GM18907 (cell line): ENCODE measurements at regions not wholly inside any gene's neighbourhood (a gene's known extent, or its start where the extent isn't known, plus 50 kb on each side); places are given as distances from the start of the nearest gene placed in this dataset.
A peak's percentile ranks its signal among the peaks of the same experiment; 100 is the strongest.
"Not testable (repeated sequence)": the region's sequence is repeated elsewhere in the genome, so short reads cannot be mapped to it uniquely, and the experiment has no call there.

ENCODE experiments used
- ATAC-seq: cut with Tn5 transposase; IDR thresholded peaks from one replicate; pipeline ENCODE4 v1.9.1; 2021; ENCODE audit warnings: mild to moderate bottlenecking, moderate library complexity; ENCODE audit not compliant: unreplicated experiment

GRCh38 chr2:131738533-131738932 lies 210.8 kb downstream of the CCDC74A start:
- ATAC-seq, result not testable (repeated sequence)

DNA sequence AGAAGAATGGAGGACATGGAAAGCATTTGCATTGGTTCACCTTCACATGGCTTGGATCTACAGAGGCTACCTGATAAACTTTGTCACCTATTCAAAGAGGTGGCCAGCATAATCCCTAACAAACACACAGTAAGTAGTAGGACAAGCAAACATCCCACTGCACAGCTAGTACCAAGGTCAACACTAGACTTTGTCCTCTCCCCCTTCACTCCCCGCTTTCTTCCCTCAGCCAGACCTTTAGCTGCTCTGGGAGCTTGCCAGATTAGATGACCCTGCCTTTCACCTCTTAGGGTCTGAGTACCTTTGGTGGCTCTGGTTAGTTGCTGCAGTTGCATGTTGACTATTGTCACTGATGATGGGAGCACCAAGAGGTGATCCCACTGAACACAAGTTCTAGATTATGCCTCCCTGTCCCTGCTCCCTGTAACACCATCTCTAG lies 211.3 kb downstream of the CCDC74A start:
- ATAC-seq, result not testable (repeated sequence)

- no peak for ATAC-seq
Measured at GRCh38 chr2:131753640-131754561, 226.2 kb downstream of the CCDC74A start.

GRCh38 chr2:131754929-131755720 lies 227.4 kb downstream of the CCDC74A start:
- no peak for ATAC-seq

DNA sequence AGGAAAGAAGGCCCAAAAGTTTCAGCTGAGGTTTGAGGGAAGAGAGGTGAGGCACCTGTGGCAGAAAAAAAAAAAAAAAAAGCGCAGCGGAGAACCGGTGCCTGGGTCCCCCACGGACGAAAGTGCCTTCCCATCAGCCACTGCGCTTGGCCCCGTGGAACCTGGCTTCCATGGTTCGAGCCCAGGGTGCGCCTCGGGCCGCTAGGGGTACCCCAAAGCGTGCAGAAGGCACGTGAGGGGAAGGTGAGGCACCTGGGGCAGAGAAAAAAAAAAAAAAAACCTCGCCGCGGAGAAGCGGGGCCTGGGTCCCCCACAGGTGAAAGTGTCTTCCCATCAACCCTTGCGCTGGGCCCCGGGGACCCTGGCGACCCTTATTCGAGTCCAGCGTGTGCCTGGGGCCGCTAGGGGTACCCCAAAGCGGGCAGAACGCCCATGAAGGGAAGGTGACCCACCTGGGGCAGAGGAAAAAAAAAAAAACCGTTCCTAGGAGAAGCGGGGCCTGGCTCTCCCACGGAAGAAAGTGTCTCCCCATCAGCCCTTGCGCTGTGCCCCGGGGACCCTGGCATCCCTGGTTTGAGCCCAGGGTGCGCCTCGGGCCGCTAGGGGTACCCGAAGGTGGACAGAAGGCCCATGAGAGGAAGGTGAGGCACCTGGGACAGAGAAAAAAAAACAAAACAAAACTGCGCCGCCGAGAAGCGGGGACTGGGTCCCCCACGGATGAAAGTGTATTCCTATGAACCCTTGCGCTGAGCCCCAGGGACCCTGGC lies 228.6 kb downstream of the CCDC74A start:
- no peak for ATAC-seq

DNA sequence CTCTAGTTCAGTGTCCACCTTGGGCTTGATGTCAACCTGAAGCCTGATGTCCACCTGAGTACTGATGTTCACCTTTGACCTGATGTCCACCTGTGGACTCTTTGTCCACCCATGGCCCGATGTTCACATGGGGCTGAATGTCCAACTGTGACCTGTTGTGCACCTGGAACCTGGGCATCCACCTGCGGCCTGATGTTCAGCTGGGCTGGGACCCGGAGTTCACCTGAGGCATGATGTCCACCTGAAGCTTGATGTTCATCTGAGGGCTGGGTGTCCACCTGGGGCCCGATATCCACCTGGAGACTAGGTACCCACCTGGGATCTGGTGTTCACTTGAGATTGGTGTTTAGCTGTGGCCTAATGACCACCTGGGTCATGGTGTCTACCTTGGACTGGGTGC lies 231.3 kb downstream of the CCDC74A start:
- not testable (repeated sequence) for ATAC-seq

GRCh38 chr2:131774955-131775555 lies 247.4 kb downstream of the CCDC74A start:
- ATAC-seq, result not testable (repeated sequence)

GRCh38 chr2:131775903-131776506 lies 248.3 kb downstream of the CCDC74A start:
- ATAC-seq, result not testable (repeated sequence)

GRCh38 chr2:131780446-131780845 lies 252.8 kb downstream of the CCDC74A start:
- ATAC-seq, result not testable (repeated sequence)

DNA sequence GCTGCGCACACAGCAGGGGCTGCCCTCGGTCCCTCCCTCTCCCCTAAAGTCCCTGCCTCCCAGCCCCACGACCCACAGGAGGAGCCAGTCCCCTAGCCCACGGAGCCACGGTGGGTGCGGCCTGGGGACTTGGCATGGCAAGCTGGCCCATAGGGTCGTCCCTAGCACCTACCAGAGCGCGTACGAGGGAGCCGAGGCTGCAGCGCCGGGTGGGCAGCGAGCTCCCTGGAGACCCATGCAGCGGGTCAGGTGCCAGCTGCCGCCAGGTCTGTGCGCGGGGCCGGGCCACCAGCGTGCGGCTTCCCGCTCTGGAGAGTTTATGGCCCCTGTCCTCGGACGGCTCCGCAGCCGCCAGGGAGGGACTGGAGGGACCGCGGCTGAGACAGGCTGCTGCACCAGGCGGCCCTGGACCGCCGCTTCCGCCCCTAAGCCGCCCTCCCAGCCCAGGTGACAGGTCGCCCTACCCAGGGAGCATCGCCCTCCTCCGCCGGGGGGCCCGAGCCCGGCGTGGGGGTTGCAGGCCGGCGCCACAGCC lies 273.6 kb downstream of the CCDC74A start:
- peak; percentile 11 for ATAC-seq

DNA sequence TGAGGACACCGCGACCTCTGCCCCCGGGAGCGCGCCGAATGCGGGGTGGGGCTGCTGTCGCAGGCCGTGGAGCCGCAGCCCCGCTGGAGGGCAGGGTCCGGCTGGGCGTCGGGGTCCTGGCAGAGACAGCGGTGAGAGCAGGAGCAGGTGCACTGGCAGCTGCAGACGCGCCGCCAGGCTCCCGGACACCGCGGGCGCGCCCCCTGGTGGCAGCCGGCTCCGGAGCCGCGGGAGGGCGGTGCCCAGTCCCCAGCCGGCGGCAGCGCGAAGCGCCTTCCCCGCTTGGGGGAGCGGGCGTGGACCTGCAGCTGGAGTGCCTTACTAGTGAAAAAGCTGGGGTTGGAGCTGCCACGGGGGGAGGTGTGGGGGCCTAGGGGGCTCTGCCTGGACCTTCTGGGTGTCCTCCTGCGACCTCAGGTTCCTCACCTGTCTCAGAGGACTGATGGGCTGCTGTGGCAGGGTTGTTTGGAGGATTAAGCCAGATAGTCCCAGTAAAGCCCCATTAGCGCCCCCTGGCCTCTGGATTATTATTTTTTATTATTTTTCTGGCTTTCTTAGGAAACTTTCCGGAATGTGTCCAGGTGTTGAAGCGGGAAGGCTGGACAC lies 274.2 kb downstream of the CCDC74A start:
- ATAC-seq, result peak; percentile 94

GRCh38 chr2:131802351-131802836 lies 274.7 kb downstream of the CCDC74A start:
- peak; percentile 74 for ATAC-seq

GRCh38 chr2:131803237-131803636 lies 275.5 kb downstream of the CCDC74A start:
- not testable (repeated sequence) for ATAC-seq

DNA sequence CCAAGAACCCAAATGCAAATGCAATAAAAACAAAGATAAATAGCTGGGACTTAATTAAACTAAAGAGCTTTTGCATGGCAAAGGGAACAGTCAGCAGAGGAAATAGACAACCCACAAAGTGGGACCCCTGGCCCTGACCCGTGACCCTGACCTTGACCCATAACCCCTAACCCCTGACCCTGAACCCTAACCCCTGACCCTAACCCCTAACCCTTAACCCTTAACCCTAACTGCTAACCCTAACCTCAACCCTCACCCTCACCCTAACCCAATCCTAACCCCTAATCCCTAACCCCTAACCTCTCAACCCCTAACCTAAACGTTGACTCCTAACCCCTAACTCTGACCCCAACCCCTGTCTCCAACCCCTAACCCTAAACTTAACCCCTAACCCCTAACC lies 284.9 kb downstream of the CCDC74A start:
- ATAC-seq, result not testable (repeated sequence)

DNA sequence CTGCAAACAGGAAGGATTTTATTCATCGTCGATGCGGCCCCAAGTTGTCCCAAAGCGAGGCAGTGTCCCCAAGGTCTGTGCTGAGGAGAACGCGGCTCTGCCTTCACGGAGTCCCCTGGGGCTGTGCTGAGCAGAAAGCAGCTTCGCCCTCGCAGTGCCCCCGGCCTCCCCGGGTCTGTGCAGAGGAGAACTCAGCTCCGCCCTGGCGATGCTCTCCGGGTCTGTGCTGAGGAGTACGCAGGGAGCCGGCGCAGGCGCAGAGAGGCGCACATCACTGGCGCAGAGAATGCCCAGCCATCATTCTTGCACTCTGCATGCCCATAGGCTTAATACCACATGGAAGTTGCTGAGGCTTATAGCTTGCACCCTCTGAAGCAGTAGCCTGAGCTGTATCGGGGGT lies 285.7 kb downstream of the CCDC74A start:
- ATAC-seq, result not testable (repeated sequence)

GRCh38 chr2:131818267-131818973 lies 290.7 kb downstream of the CCDC74A start:
- ATAC-seq, result not testable (repeated sequence)

DNA sequence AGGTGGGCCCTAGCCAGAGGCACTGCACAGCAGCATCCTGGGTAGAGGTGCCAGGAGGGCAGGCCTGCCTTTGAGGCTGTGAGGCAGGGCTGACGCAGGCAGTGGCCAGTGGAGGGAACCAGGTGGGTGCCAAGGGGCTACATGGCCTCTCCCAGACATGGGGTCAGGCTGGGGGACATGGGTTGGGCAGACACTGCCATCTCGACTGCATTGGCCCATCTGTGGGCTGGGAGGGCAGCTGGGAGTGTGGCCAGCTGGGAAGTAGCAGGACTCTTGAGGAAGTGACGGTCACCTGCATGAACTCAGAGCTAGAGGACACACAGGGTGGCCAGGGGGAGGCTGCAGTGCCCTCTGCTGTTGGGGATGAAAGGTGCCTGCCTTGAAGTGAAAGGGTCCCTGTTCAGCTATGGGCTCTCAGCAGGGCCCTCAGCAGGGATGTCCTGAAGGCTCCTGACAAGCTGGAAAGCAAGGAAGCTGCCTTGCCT lies 294.6 kb downstream of the CCDC74A start:
- not testable (repeated sequence) for ATAC-seq

DNA sequence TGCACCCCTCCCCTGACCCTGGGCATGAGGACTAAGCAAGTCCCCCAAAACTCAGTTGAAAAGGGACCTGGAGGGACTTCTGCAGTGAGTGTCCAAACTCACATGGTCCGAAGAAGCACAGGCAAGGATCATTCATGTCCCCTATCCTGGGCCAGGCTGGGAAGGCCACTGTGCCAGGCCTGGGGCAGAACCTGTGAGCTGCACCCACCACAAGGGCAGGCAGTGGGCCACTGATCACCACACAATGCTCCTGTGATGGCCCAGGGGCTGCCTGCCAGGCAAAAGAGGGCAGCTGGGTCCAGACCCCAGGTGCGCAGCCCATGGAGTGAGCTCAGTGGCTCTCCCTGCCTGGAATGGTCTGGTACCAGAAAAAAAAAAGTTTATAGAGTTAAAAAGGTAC lies 295.4 kb downstream of the CCDC74A start:
- not testable (repeated sequence) for ATAC-seq
